IMR-90 (cell line): ENCODE measurements at regions not wholly inside any gene's neighbourhood (a gene's known extent, or its start where the extent isn't known, plus 50 kb on each side); places are given as distances from the start of the nearest gene placed in this dataset.
"Not testable (repeated sequence)": the region's sequence is repeated elsewhere in the genome, so short reads cannot be mapped to it uniquely, and the experiment has no call there.

Experiments used
- ATAC-seq: fragments of 200-7000 bp; cut with Tn5 transposase; 2 replicates; pipeline ENCODE4 v1.9.1; 2020; ENCODE audit warnings: low read depth, mild to moderate bottlenecking, moderate library complexity
- BruUV-seq: library from RNA; stranded (reverse); fragments of 400-500 nt; replicated peaks from 2 replicates; lab custom pipeline; 2021; lab: Mats Ljungman, UMichigan
- CTCF ChIA-PET: fragments of 300-600 bp; formaldehyde crosslinking; extraction: SDS; loops from one replicate; lab custom pipeline; 2021; ENCODE audit warnings: antibody characterized with exemption; lab: Yijun Ruan, JAX
- POLR2A ChIA-PET: fragments of 300-600 bp; sonication (Branson Sonifier 250); formaldehyde crosslinking; loops from one replicate; lab custom pipeline; 2022; ENCODE audit warnings: antibody characterized with exemption; ENCODE audit not compliant: unreplicated experiment; lab: Charles Lee
- DNase-seq: peaks from one replicate; pipeline ENCODE4 v3.0.0; 2013
- H2AFZ ChIP-seq: replicated peaks from 2 replicates; pipeline ENCODE3; 2013; ENCODE audit warnings: low read length, mild to moderate bottlenecking; ENCODE audit not compliant: poor library complexity
- H2AK5ac ChIP-seq: 2 replicates; pipeline ENCODE4 v1.6.1; 2013; ENCODE audit warnings: low read depth, low read length, inconsistent platforms
- H2AK9ac ChIP-seq: replicated peaks from 2 replicates; pipeline ENCODE3; 2013; ENCODE audit warnings: mild to moderate bottlenecking, low read depth, low read length, moderate library complexity; ENCODE audit not compliant: poor library complexity
- H2BK120ac ChIP-seq: 2 replicates; pipeline ENCODE4 v1.6.1; 2013; ENCODE audit warnings: low read depth, low read length, inconsistent platforms
- H2BK15ac ChIP-seq: 3 replicates; pipeline ENCODE4 v1.6.1; 2013; ENCODE audit warnings: low read depth, low read length, inconsistent platforms
- H2BK20ac ChIP-seq: 2 replicates; pipeline ENCODE4 v1.6.1; 2013; ENCODE audit warnings: low read depth, mild to moderate bottlenecking, inconsistent platforms, low read length, moderate library complexity
- H2BK5ac ChIP-seq: 2 replicates; pipeline ENCODE4 v1.6.1; 2013; ENCODE audit warnings: mild to moderate bottlenecking, low read depth, low read length, inconsistent platforms; ENCODE audit not compliant: poor library complexity, severe bottlenecking
- H3K14ac ChIP-seq: replicated peaks from 2 replicates; pipeline ENCODE4 v1.6.1; 2013; ENCODE audit warnings: low read depth, low read length, inconsistent platforms
- H3K18ac ChIP-seq: 2 replicates; pipeline ENCODE4 v1.6.1; 2013; ENCODE audit warnings: low read depth, low read length, control low read depth
- H3K23ac ChIP-seq: 2 replicates; pipeline ENCODE4 v1.6.1; 2013; ENCODE audit warnings: low read depth, low read length, inconsistent platforms
- H3K27ac ChIP-seq: 2 replicates; pipeline ENCODE4 v1.5.1; 2013; ENCODE audit warnings: mild to moderate bottlenecking, control low read depth, low read length; ENCODE audit not compliant: insufficient read depth
- H3K27me3 ChIP-seq: 2 replicates; pipeline ENCODE4 v1.6.1; 2013; ENCODE audit warnings: low read length; ENCODE audit not compliant: control insufficient read depth, insufficient read depth
- H3K36me3 ChIP-seq: 2 replicates; pipeline ENCODE4 v1.6.1; 2013; ENCODE audit warnings: low read length, mixed read lengths; ENCODE audit not compliant: control insufficient read depth, insufficient read depth
- H3K4ac ChIP-seq: 2 replicates; pipeline ENCODE4 v1.6.1; 2013; ENCODE audit warnings: low read depth, low read length, inconsistent platforms
- H3K4me1 ChIP-seq: 2 replicates; pipeline ENCODE4 v1.6.1; 2013; ENCODE audit warnings: low read length, mixed read lengths; ENCODE audit not compliant: control insufficient read depth, insufficient read depth
- H3K4me2 ChIP-seq: 2 replicates; pipeline ENCODE4 v1.6.1; 2013; ENCODE audit warnings: low read depth, mild to moderate bottlenecking, control low read depth, low read length, moderate library complexity
- H3K4me3 ChIP-seq: 2 replicates; pipeline ENCODE4 v1.5.1; 2013; ENCODE audit warnings: low read depth, mild to moderate bottlenecking, control low read depth, low read length, moderate library complexity; ENCODE audit not compliant: insufficient read depth
- H3K56ac ChIP-seq: 2 replicates; pipeline ENCODE4 v1.6.1; 2013; ENCODE audit warnings: low read length, inconsistent platforms; ENCODE audit not compliant: insufficient read depth; ENCODE audit errors: extremely low read depth
- H3K79me1 ChIP-seq, 2 experiments: 2 replicates each; pipeline ENCODE4 v1.6.1; 2013; ENCODE audit warnings: low read length in 2 of 2, inconsistent platforms in 1 of 2, low read depth in 1 of 2
- H3K9ac ChIP-seq: 2 replicates; pipeline ENCODE4 v1.6.1; 2013; ENCODE audit warnings: low read depth, low read length, control low read depth
- H3K9me1 ChIP-seq: 2 replicates; pipeline ENCODE4 v1.6.1; 2013; ENCODE audit warnings: low read length, inconsistent platforms; ENCODE audit not compliant: insufficient read depth
- H3K9me3 ChIP-seq: 2 replicates; pipeline ENCODE4 v1.6.1; 2013; ENCODE audit warnings: low read length; ENCODE audit not compliant: control insufficient read depth, insufficient read depth
- H4K20me1 ChIP-seq: 2 replicates; pipeline ENCODE4 v1.6.1; 2013; ENCODE audit warnings: low read length, inconsistent platforms; ENCODE audit not compliant: insufficient read depth
- H4K5ac ChIP-seq: 2 replicates; pipeline ENCODE4 v1.6.1; 2013; ENCODE audit warnings: mild to moderate bottlenecking, low read depth, low read length, control low read depth
- H4K8ac ChIP-seq, 2 experiments: 2 replicates each; pipeline ENCODE4 v1.6.1; 2013; ENCODE audit warnings: low read depth in 2 of 2, low read length in 2 of 2, control low read depth in 1 of 2, inconsistent platforms in 1 of 2
- H4K91ac ChIP-seq: 2 replicates; pipeline ENCODE4 v1.6.1; 2013; ENCODE audit warnings: low read depth, low read length, inconsistent platforms; ENCODE audit not compliant: insufficient read depth
- WGBS, 2 experiments: methylation state at CpG; one replicate each; pipeline versions ENCODE4 v1.1.5 to v1.1.7; 2013; ENCODE audit warnings: missing lambda C conversion rate in 2 of 2; ENCODE audit not compliant: insufficient read length in 1 of 2; ENCODE audit errors: extremely low coverage in 2 of 2; 5-methylcytosine and 5-hydroxymethylcytosine counted together
- dilution Hi-C: fragments of 300-500 bp; cut with HindIII; formaldehyde crosslinking; loops from one replicate; pipeline ENCODE4 v1.14.3; 2018; ENCODE audit warnings: low sequenced_read_pairs; ENCODE audit not compliant: unreplicated experiment
- in situ Hi-C: fragments of 300-500 bp; cut with MboI; formaldehyde crosslinking; loops from 3 replicates; pipeline ENCODE4 v1.14.3; 2019; ENCODE audit warnings: low sequenced_read_pairs, inconsistent platforms, mixed read lengths
- intact Hi-C: fragments of 100-400 bp; cut with micrococcal nuclease; formaldehyde crosslinking; loops from 2 replicates; pipeline ENCODE4 v1.10.0; 2022

GRCh38 chr10:47699854-47700253, 63.5 kb downstream of the SYT15B start:
- H3K9ac ChIP-seq, intact Hi-C loops, H4K5ac ChIP-seq, H2BK20ac ChIP-seq, H3K56ac ChIP-seq, H3K79me1 ChIP-seq, H2AK5ac ChIP-seq, dilution Hi-C loops, H3K4me2 ChIP-seq, H3K14ac ChIP-seq, H2BK15ac ChIP-seq, H3K18ac ChIP-seq, H2BK5ac ChIP-seq, H4K20me1 ChIP-seq, H3K9me3 ChIP-seq, POLR2A ChIA-PET, H4K91ac ChIP-seq, H3K9me1 ChIP-seq, H3K4me3 ChIP-seq, BruUV-seq, H4K8ac ChIP-seq, H3K4ac ChIP-seq, H3K27me3 ChIP-seq, H3K23ac ChIP-seq, H3K27ac ChIP-seq, H3K36me3 ChIP-seq, H2AK9ac ChIP-seq, H2AFZ ChIP-seq, CTCF ChIA-PET, in situ Hi-C loops, H3K4me1 ChIP-seq: not testable (repeated sequence)
- ATAC-seq: peak; percentile 59
- H2BK120ac ChIP-seq: peak overlapping the region; percentile 64; the same call in 1 of the 2 replicates
- peak; percentile 52 for DNase-seq

GRCh38 chr10:47696170-47696569, 67.2 kb downstream of the SYT15B start:
- intact Hi-C loops, H2BK15ac ChIP-seq, CTCF ChIA-PET, H3K4me2 ChIP-seq, H4K8ac ChIP-seq, DNase-seq, H4K20me1 ChIP-seq, in situ Hi-C loops, H3K27me3 ChIP-seq, dilution Hi-C loops, H3K14ac ChIP-seq, H3K23ac ChIP-seq, H3K4ac ChIP-seq, H4K91ac ChIP-seq, H2BK120ac ChIP-seq, POLR2A ChIA-PET, H2BK20ac ChIP-seq, H3K79me1 ChIP-seq, H3K9ac ChIP-seq, H3K4me3 ChIP-seq, H3K4me1 ChIP-seq, H2AK5ac ChIP-seq, H3K27ac ChIP-seq, H2BK5ac ChIP-seq, BruUV-seq, H3K9me1 ChIP-seq, H3K56ac ChIP-seq, H2AFZ ChIP-seq, H3K36me3 ChIP-seq, H2AK9ac ChIP-seq, H3K9me3 ChIP-seq, H3K18ac ChIP-seq, H4K5ac ChIP-seq: not testable (repeated sequence)
- no CpG with 5 or more reads among the region's 1 CpG for WGBS, 2 experiments
- ATAC-seq: peak; percentile 85
